ENCODE measurements at regions not wholly inside any gene's neighbourhood (a gene's known extent, or its start where the extent isn't known, plus 50 kb on each side); places are given as distances from the start of the nearest gene placed in this dataset.

- ChIA-PET POLR2A (no interaction called here), CTCF (interaction anchor here (2.2 kb wide), 1 partner anchor 30 kb away, joined by 8 read pairs; no protein-coding TSS in a partner anchor)
- DNase-seq: no peak
- no peaks in the 10 kb centered on the region for H3K36me3 Mint-ChIP-seq
- H3K4me1 Mint-ChIP-seq (ENCODE audit: low read depth): no peaks in the 10 kb centered on the region
- peaks cover 7% of the 10 kb centered on the region for H3K9me3 Mint-ChIP-seq
- intact Hi-C loops (cut with micrococcal nuclease): no loop called here
- H3K4me3 Mint-ChIP-seq: no peak overlapping the region
- no peak overlapping the region for H3K27ac Mint-ChIP-seq
- peaks cover 10% of the 10 kb centered on the region for H3K27me3 Mint-ChIP-seq
Measured at GRCh38 chr9:92170848-92171247, 55.6 kb upstream of the SPTLC1 start.

- intact Hi-C loops (cut with micrococcal nuclease): no loop called here
- DNase-seq: no peak
- ChIA-PET CTCF (no interaction called here), POLR2A (no interaction called here)
- H3K4me3 Mint-ChIP-seq: no peak overlapping the region
- H3K36me3 Mint-ChIP-seq: peaks cover 4% of the 10 kb centered on the region
- H3K9me3 Mint-ChIP-seq: peaks cover 17% of the 10 kb centered on the region
- peaks cover 11% of the 10 kb centered on the region for H3K27me3 Mint-ChIP-seq
- H3K4me1 Mint-ChIP-seq (ENCODE audit: low read depth): no peaks in the 10 kb centered on the region
- H3K27ac Mint-ChIP-seq: no peak overlapping the region
Measured at GRCh38 chr9:92165484-92165883, 50.3 kb upstream of the SPTLC1 start.
